Kidney epithelial cell (primary cell): ENCODE measurements at regions not wholly inside any gene's neighbourhood (a gene's known extent, or its start where the extent isn't known, plus 50 kb on each side); places are given as distances from the start of the nearest gene placed in this dataset.

Experiments used
- DNase-seq: peaks from one replicate; pipeline ENCODE4 v3.0.0-alpha.2; 2010; ENCODE audit warnings: low read depth
- H3K27me3 ChIP-seq: 2 replicates; pipeline ENCODE4 v1.6.0; 2011; ENCODE audit warnings: low read length; ENCODE audit not compliant: control insufficient read depth, insufficient read depth
- H3K36me3 ChIP-seq: 2 replicates; pipeline ENCODE4 v1.5.1; 2011; ENCODE audit warnings: low read length; ENCODE audit not compliant: control insufficient read depth, insufficient read depth
- H3K4me3 ChIP-seq: 2 replicates; pipeline ENCODE4 v1.5.1; 2011; ENCODE audit warnings: low read depth, mild to moderate bottlenecking, control low read depth, low read length
- CTCF ChIP-seq: IDR thresholded peaks from 2 replicates; pipeline ENCODE4 v1.5.1; 2011; ENCODE audit warnings: mild to moderate bottlenecking, moderate library complexity, low read length, control low read depth, inconsistent platforms; ENCODE audit not compliant: insufficient read depth, poor library complexity, severe bottlenecking

- H3K27me3 ChIP-seq = no peaks in the 10 kb centered on the region
- no peak for DNase-seq
- no peak overlapping the region for H3K4me3 ChIP-seq
- H3K36me3 ChIP-seq = no peaks in the 10 kb centered on the region
- TF ChIP-seq CTCF = no peak
Observed at GRCh38 chr6:85010865-85011264, 246.5 kb upstream of the TBX18 start.

- H3K36me3 ChIP-seq = no peaks in the 10 kb centered on the region
Observed at GRCh38 chr6:85008296-85009009, 244.1 kb upstream of the TBX18 start.

GRCh38 chr6:85006362-85006761 lies 242.0 kb upstream of the TBX18 start:
- no peaks in the 10 kb centered on the region for H3K27me3 ChIP-seq
- TF ChIP-seq CTCF = no peak
- H3K4me3 ChIP-seq = no peak overlapping the region
- no peak for DNase-seq
- H3K36me3 ChIP-seq = no peaks in the 10 kb centered on the region

More at GRCh38 chr6:85008296-85009009, 244.1 kb upstream of the TBX18 start:
- TF ChIP-seq CTCF = no peak
- Histone ChIP-seq H3K27me3 (no peaks in the 10 kb centered on the region), H3K4me3 (no peak overlapping the region)
- DNase-seq = no peak

GRCh38 chr6:85005494-85005893 lies 241.1 kb upstream of the TBX18 start:
- no peak for DNase-seq
- Histone ChIP-seq H3K27me3 (no peaks in the 10 kb centered on the region), H3K4me3 (no peak overlapping the region), H3K36me3 (no peaks in the 10 kb centered on the region)
- TF ChIP-seq CTCF = no peak

GRCh38 chr6:85004361-85004995 lies 240.1 kb upstream of the TBX18 start:
- Histone ChIP-seq H3K27me3 (no peaks in the 10 kb centered on the region), H3K36me3 (no peaks in the 10 kb centered on the region), H3K4me3 (no peak overlapping the region)
- no peak for DNase-seq
- TF ChIP-seq CTCF = no peak
